CD4-positive, CD25-positive, alpha-beta regulatory T cell (primary cell): ENCODE measurements at regions not wholly inside any gene's neighbourhood (a gene's known extent, or its start where the extent isn't known, plus 50 kb on each side); places are given as distances from the start of the nearest gene placed in this dataset.
"Not testable (repeated sequence)": the region's sequence is repeated elsewhere in the genome, so short reads cannot be mapped to it uniquely, and the experiment has no call there.

Experiments used
- ATAC-seq, 2 donors: fragments of 150-1000 bp; cut with Tn5 transposase; one replicate each; pipeline ENCODE4 v1.10.0; 2021; ENCODE audit warnings: low read depth in 2 of 2, moderate number of reproducible peaks in 2 of 2, moderate library complexity in 1 of 2
- DNase-seq, 3 donors: peaks; one replicate each; pipeline versions ENCODE4 v3.0.0 to v3.0.0-alpha.2; 2012 to 2022; ENCODE audit warnings: mixed read lengths in 1 of 3
- H3K27ac ChIP-seq: one replicate; pipeline ENCODE4 v1.7.0; 2013; ENCODE audit warnings: mild to moderate bottlenecking, low read length; ENCODE audit not compliant: insufficient read depth, poor library complexity, severe bottlenecking
- H3K27me3 ChIP-seq: one replicate; pipeline ENCODE4 v1.7.0; 2013; ENCODE audit warnings: low read length; ENCODE audit not compliant: control insufficient read depth, insufficient read depth
- H3K36me3 ChIP-seq: one replicate; pipeline ENCODE4 v1.7.0; 2013; ENCODE audit warnings: mild to moderate bottlenecking, low read length, moderate library complexity; ENCODE audit not compliant: control insufficient read depth, insufficient read depth
- H3K4me1 ChIP-seq: 2 replicates; pipeline ENCODE4 v1.7.0; 2013; ENCODE audit warnings: mild to moderate bottlenecking, low read length; ENCODE audit not compliant: insufficient read depth, control insufficient read depth, poor library complexity, severe bottlenecking
- H3K4me3 ChIP-seq: one replicate; pipeline ENCODE4 v1.7.0; 2013; ENCODE audit warnings: low read depth, mild to moderate bottlenecking, low read length, moderate library complexity
- H3K9me3 ChIP-seq, 2 experiments: 1 replicate in 1 of 2; 2 replicates in 1 of 2; pipeline ENCODE4 v1.7.0; 2013; ENCODE audit warnings: low read length in 2 of 2, mild to moderate bottlenecking in 1 of 2, moderate library complexity in 1 of 2; ENCODE audit not compliant: control insufficient read depth in 2 of 2
- H3K27ac Mint-ChIP-seq, 3 donors: one replicate each; pipeline ENCODE4 v1.8.0; 2020 to 2022; ENCODE audit warnings: mild to moderate bottlenecking in 3 of 3, mixed read lengths in 3 of 3, moderate library complexity in 2 of 3
- H3K27me3 Mint-ChIP-seq: one replicate; pipeline ENCODE4 v1.8.0; 2022; ENCODE audit warnings: mild to moderate bottlenecking, mixed read lengths
- H3K36me3 Mint-ChIP-seq: one replicate; pipeline ENCODE4 v1.8.0; 2020; ENCODE audit warnings: mixed read lengths
- H3K4me1 Mint-ChIP-seq, 4 donors: one replicate each; pipeline ENCODE4 v1.8.0; 2020 to 2022; ENCODE audit warnings: mixed read lengths in 4 of 4, mild to moderate bottlenecking in 1 of 4
- H3K4me3 Mint-ChIP-seq, 4 donors: one replicate each; pipeline ENCODE4 v1.8.0; 2020 to 2022; ENCODE audit warnings: mild to moderate bottlenecking in 4 of 4, mixed read lengths in 4 of 4, moderate library complexity in 3 of 4
- H3K9me3 Mint-ChIP-seq, 7 donors: one replicate each; pipeline ENCODE4 v1.8.0; 2020 to 2022; ENCODE audit warnings: mixed read lengths in 7 of 7, mild to moderate bottlenecking in 3 of 7, moderate library complexity in 2 of 7

DNA sequence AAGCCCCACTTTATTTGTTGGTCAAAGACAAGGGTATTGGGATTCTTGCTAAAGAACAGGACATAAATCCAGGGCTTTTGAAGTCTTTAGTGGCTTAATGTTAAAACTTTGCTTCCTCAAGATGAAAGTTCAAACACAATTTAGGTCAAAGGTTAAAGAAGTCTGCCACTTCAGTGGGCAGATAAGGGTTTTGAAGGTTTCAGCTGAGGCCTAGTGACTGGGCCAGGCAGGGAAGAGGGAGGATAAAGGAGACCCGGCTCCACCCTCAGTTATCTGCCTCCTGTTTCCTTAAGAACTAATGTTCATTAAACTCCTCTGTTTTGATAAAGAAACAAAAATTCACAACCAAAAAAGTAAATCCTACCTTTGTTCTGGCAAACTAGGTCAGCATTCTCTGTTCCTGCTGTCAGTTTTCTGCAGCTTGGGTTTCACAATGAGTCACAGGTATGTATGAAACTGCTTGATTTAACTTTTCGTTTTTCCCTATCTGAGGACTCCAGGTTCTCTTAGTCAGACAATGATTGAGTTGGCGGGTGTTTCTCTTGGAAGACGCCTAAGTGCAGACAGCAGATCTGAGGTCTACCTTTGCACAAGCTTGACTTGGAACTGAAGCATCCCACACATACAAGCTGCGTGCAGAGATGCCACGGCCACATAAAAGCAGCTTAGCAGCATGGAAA, 208.3 kb downstream of the EXOC5 start:
- H3K9me3 Mint-ChIP-seq = peaks cover 0 to 2% (median 0%) of the 10 kb centered on the region in 7 donors
- Histone ChIP-seq H3K4me3 (no peak overlapping the region), H3K36me3 (no peaks in the 10 kb centered on the region), H3K4me1 (peaks cover 7% of the 10 kb centered on the region), H3K27me3 (no peaks in the 10 kb centered on the region), H3K27ac (no peak overlapping the region), H3K9me3 (no peaks in the 10 kb centered on the region)
- H3K4me1 Mint-ChIP-seq = peaks cover 3 to 24% (median 14%) of the 10 kb centered on the region in 4 donors
- no peaks in the 10 kb centered on the region for H3K36me3 Mint-ChIP-seq
- H3K4me3 Mint-ChIP-seq = no peak overlapping the region
- ATAC-seq = no peak
- peak in 2 of 3 donors; percentile 0 to 49 for DNase-seq
- peaks cover 5% of the 10 kb centered on the region for H3K27me3 Mint-ChIP-seq
- H3K27ac Mint-ChIP-seq = peak overlapping the region in 1 of 3 donors; percentile 32

DNA sequence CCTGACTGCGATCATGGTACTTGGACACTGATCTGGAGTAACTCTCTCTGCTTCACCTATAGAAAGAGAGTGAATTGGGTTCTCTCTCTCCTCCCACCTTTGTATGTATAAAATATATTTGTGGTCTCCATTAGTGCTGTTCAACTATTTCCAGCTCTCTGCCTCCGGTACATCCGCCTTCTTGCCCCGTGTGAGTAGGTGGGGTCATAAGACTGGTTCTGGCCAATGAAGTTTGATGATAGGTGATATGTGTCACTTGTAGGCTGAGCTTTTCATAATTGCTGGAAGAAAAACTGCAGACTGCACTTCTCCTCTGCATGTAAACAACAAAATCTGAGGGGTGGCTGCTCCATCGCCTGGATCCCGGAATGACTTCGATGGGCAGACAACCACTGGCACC, 210.4 kb downstream of the EXOC5 start:
- H3K27ac ChIP-seq = no peak overlapping the region
- DNase-seq = no peak
- no peaks in the 10 kb centered on the region for H3K9me3 ChIP-seq
- Mint-ChIP-seq H3K9me3 (peaks cover 0 to 5% (median 0%) of the 10 kb centered on the region in 7 donors), H3K27ac (no peak overlapping the region), H3K36me3 (no peaks in the 10 kb centered on the region), H3K27me3 (peaks cover 4% of the 10 kb centered on the region), H3K4me3 (no peak overlapping the region), H3K4me1 (peaks cover 3 to 24% (median 14%) of the 10 kb centered on the region in 4 donors)
- no peaks in the 10 kb centered on the region for H3K36me3 ChIP-seq
- H3K4me1 ChIP-seq = peaks cover 7% of the 10 kb centered on the region
- no peaks in the 10 kb centered on the region for H3K27me3 ChIP-seq
- ATAC-seq = no peak
- H3K4me3 ChIP-seq = no peak overlapping the region

DNA sequence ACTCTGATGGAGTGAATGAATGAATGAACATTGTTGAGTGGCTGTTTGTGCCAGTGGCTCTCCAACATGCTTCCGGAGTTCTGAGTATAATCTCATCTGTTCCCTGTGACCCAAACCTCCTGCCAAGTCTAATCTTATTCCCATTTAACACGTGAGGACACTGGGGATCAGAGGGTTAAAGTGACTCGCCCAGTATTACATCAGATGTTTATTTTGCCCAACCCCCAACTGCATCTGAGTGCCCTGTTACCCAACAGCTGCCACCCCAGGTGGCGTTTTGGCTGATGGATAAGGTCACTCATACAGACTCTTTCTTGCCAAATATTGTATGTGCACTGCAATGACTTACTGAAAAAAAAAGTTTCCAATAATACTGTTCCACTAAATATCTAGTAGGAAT, 210.9 kb downstream of the EXOC5 start:
- no peak for DNase-seq
- Mint-ChIP-seq H3K4me1 (peaks cover 3 to 24% (median 14%) of the 10 kb centered on the region in 4 donors), H3K36me3 (no peaks in the 10 kb centered on the region), H3K27ac (no peak overlapping the region), H3K9me3 (peaks cover 0 to 5% (median 0%) of the 10 kb centered on the region in 7 donors), H3K27me3 (peaks cover 4% of the 10 kb centered on the region), H3K4me3 (no peak overlapping the region)
- H3K4me1 ChIP-seq = peaks cover 7% of the 10 kb centered on the region
- ATAC-seq = no peak
- no peaks in the 10 kb centered on the region for H3K36me3 ChIP-seq
- H3K27ac ChIP-seq = no peak overlapping the region
- H3K9me3 ChIP-seq = no peaks in the 10 kb centered on the region
- no peak overlapping the region for H3K4me3 ChIP-seq
- H3K27me3 ChIP-seq = no peaks in the 10 kb centered on the region

DNA sequence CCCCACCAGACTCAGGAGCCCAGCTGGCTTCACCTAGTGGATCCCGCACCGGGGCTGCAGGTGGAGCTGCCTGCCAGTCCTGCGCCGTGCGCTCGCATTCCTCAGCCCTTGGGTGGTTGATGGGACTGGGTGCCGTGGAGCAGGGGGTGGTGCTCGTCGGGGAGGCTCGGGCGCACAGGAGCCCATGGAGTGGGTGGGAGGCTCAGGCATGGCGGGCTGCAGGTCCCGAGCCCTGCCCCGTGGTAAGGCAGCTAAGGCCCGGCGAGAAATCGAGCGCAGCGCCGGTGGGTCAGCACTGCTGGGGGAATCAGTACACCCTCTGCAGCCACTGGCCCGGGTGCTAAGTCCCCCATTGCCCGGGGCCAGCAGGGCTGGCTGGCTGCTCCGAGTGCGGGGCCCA, 212.2 kb downstream of the EXOC5 start:
- H3K4me3 Mint-ChIP-seq, H3K36me3 ChIP-seq, H3K4me3 ChIP-seq, H3K9me3 Mint-ChIP-seq, H3K27ac Mint-ChIP-seq, H3K36me3 Mint-ChIP-seq, ATAC-seq, DNase-seq, H3K27me3 Mint-ChIP-seq, H3K27me3 ChIP-seq, H3K4me1 ChIP-seq, H3K9me3 ChIP-seq, H3K27ac ChIP-seq: not testable (repeated sequence)
- H3K4me1 Mint-ChIP-seq = peaks cover 3 to 21% (median 14%) of the 10 kb centered on the region in 4 donors

DNA sequence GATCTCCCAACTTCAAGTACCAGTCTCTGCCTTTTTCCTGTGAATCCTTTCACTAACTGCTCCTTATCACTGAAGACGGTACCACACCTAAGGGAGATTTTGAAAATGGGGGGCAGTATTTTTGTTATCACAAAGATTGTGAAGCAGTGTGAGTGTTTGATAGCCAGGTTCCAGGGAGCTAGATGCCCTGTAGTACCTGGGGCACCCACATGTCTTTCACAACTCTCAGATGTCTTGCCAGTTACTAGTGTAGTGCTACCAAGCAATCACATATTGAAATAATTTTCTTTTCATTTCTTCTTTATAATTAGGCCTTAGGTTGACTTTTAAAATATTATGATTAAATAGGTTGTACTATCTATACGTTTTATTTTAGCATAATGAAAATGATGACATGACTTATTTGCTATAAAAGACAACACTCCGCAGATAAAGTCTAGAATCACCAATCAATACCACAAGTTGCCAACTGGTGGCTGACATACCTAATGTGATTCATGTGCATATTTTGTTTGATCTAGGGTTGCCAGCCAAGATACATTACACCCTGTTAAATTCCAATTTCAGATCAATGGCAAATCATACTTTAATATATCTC, 215.9 kb downstream of the EXOC5 start:
- ATAC-seq = no peak
- no peaks in the 10 kb centered on the region for H3K9me3 ChIP-seq
- no peak overlapping the region for H3K4me3 Mint-ChIP-seq

DNA sequence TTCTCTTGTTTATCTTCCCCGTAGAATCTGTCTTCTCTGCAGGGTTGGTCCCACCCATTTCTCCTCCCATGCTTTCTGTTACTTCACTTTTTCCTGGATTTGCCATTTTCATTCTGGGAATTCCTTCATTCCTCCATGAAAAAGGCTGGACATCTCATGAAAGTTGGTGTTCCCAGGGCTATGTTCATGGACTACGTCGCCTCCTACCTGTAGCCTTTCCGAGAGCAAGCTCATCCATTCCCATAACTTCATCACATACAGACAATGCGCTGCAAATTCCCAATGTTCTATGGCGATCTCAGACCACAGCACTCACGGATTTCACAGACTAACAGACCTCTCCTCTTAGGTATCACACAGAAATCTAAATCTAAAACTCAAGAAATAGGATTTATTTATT, 217.1 kb downstream of the EXOC5 start:
- Histone ChIP-seq H3K4me1 (no peaks in the 10 kb centered on the region), H3K27me3 (no peaks in the 10 kb centered on the region), H3K36me3 (no peaks in the 10 kb centered on the region), H3K4me3 (no peak overlapping the region), H3K27ac (no peak overlapping the region), H3K9me3 (no peaks in the 10 kb centered on the region)
- DNase-seq = no peak
- H3K4me1 Mint-ChIP-seq = no peaks in the 10 kb centered on the region
- H3K9me3 Mint-ChIP-seq = peaks cover 0 to 5% (median 0%) of the 10 kb centered on the region in 7 donors
- peaks cover 11% of the 10 kb centered on the region for H3K27me3 Mint-ChIP-seq
- no peak overlapping the region for H3K27ac Mint-ChIP-seq
- ATAC-seq = no peak
- H3K36me3 Mint-ChIP-seq = no peaks in the 10 kb centered on the region
- H3K4me3 Mint-ChIP-seq = no peak overlapping the region

More for the DNA sequence above, 215.9 kb downstream of the EXOC5 start:
- H3K9me3 Mint-ChIP-seq = peaks cover 0 to 4% (median 0%) of the 10 kb centered on the region in 7 donors
- Histone ChIP-seq H3K27me3 (no peaks in the 10 kb centered on the region), H3K4me1 (no peaks in the 10 kb centered on the region), H3K4me3 (no peak overlapping the region), H3K27ac (no peak overlapping the region), H3K36me3 (no peaks in the 10 kb centered on the region)
- H3K27me3 Mint-ChIP-seq = peaks cover 11% of the 10 kb centered on the region
- H3K27ac Mint-ChIP-seq = no peak overlapping the region
- H3K36me3 Mint-ChIP-seq = no peaks in the 10 kb centered on the region
- H3K4me1 Mint-ChIP-seq = no peaks in the 10 kb centered on the region
- DNase-seq = no peak

DNA sequence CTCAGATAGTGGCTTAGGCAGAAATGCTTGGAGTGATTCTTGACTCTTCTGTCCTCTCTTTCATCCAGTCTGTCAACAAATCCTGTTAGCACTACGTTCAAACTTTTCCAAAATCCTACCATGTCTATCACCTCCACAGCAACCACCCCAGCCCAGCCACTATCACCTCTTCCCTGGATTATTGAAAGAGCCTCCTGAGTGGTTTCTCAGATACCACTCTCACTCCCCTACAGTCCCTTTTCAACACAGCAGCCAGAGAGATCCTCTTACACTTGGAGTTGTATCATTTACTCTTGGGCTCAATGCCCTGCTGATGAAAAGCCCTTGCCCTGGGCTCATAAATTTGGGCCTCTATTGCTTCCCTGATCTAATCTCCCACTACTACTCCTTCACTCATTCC, 218.9 kb downstream of the EXOC5 start:
- H3K27ac Mint-ChIP-seq = no peak overlapping the region
- Histone ChIP-seq H3K4me1 (no peaks in the 10 kb centered on the region), H3K4me3 (no peak overlapping the region), H3K27ac (no peak overlapping the region), H3K9me3 (no peaks in the 10 kb centered on the region), H3K27me3 (no peaks in the 10 kb centered on the region), H3K36me3 (no peaks in the 10 kb centered on the region)
- no peaks in the 10 kb centered on the region for H3K36me3 Mint-ChIP-seq
- H3K4me3 Mint-ChIP-seq = no peak overlapping the region
- H3K9me3 Mint-ChIP-seq = peaks cover 0 to 5% (median 0%) of the 10 kb centered on the region in 7 donors
- DNase-seq = no peak
- H3K4me1 Mint-ChIP-seq = no peaks in the 10 kb centered on the region
- peaks cover 11% of the 10 kb centered on the region for H3K27me3 Mint-ChIP-seq
- no peak for ATAC-seq

DNA sequence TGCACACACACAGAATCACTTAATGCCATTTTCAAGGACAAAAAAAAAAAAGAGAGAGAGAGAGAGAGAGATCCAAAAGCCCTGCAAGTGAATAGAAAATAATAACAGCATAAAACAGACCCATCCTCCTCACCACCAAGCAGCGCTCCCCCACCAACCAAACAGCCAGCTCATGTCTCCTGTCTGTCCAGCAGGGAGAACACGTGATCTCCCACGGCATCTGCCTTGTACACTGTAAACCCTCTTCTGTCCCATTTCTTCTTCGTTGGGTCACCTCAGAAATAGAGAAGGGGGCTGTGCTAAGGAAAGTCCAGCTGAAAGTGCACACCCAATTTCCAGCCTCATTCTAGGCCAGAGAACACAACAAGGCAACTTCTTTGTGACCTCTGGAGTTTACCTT, 222.5 kb downstream of the EXOC5 start:
- H3K36me3 Mint-ChIP-seq = no peaks in the 10 kb centered on the region
- H3K36me3 ChIP-seq = no peaks in the 10 kb centered on the region
- ATAC-seq = no peak
- H3K4me3 Mint-ChIP-seq = no peak overlapping the region
- no peaks in the 10 kb centered on the region for H3K27me3 ChIP-seq
- no peaks in the 10 kb centered on the region for H3K4me1 Mint-ChIP-seq
- no peak for DNase-seq
- no peak overlapping the region for H3K27ac Mint-ChIP-seq
- H3K9me3 Mint-ChIP-seq = peaks cover 0 to 3% (median 0%) of the 10 kb centered on the region in 7 donors
- H3K27ac ChIP-seq = no peak overlapping the region
- H3K27me3 Mint-ChIP-seq = peaks cover 7% of the 10 kb centered on the region
- no peaks in the 10 kb centered on the region for H3K9me3 ChIP-seq
- no peak overlapping the region for H3K4me3 ChIP-seq
- H3K4me1 ChIP-seq = no peaks in the 10 kb centered on the region
